Activated CD4-positive, alpha-beta T cell treated with anti-CD3 and anti-CD28 coated beads, Interleukin-2, amount 10 ng/mL, durations not matched to agents 7 days and 5 days (primary cell): ENCODE measurements at regions not wholly inside any gene's neighbourhood (a gene's known extent, or its start where the extent isn't known, plus 50 kb on each side); places are given as distances from the start of the nearest gene placed in this dataset.
"Not testable (repeated sequence)": the region's sequence is repeated elsewhere in the genome, so short reads cannot be mapped to it uniquely, and the experiment has no call there.

Experiments
- CTCF ChIA-PET: fragments of 350-600 bp; sonication (Branson Sonifier 250); formaldehyde crosslinking; loops from one replicate; lab custom pipeline; 2021; ENCODE audit warnings: antibody characterized with exemption; lab: Charles Lee
- POLR2A ChIA-PET: fragments of 350-600 bp; sonication (Branson Sonifier 250); formaldehyde crosslinking; loops from one replicate; lab custom pipeline; 2021; ENCODE audit warnings: antibody characterized with exemption; lab: Charles Lee
- DNase-seq: peaks from one replicate; pipeline ENCODE4 v3.0.0-alpha.2; 2020
- H3K27ac Mint-ChIP-seq: one replicate; pipeline ENCODE4 v1.8.0; 2021; ENCODE audit warnings: mild to moderate bottlenecking, moderate library complexity, mixed read lengths
- H3K27me3 Mint-ChIP-seq: one replicate; pipeline ENCODE4 v1.8.0; 2021; ENCODE audit warnings: mixed read lengths
- H3K36me3 Mint-ChIP-seq: one replicate; pipeline ENCODE4 v1.8.0; 2021; ENCODE audit warnings: low read depth, mixed read lengths
- H3K4me1 Mint-ChIP-seq: one replicate; pipeline ENCODE4 v1.8.0; 2021; ENCODE audit warnings: mixed read lengths
- H3K4me3 Mint-ChIP-seq: one replicate; pipeline ENCODE4 v1.8.0; 2021; ENCODE audit warnings: mild to moderate bottlenecking, moderate library complexity, mixed read lengths
- H3K9me3 Mint-ChIP-seq: one replicate; pipeline ENCODE4 v1.8.0; 2021; ENCODE audit warnings: mixed read lengths

DNA sequence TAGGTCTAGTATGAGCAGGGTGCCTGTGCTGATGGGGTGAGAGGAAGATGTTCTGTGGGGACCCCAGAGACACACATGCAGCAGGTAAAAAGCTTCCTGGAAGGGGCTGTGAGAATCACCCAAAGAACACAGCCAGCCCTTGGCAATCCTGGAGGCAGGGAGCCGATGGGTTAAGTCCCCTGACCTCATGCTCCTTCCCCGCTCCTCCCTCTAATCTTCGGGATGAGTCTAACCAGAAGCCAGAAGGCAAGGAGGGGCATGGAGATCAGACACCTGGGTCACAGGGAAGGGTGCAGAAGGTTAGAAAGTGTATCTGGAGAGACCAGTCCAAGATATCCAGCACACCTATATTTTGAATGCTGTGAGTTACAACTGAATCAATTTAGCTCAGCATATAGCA is 274.1 kb upstream of the PAPPA start:
- Mint-ChIP-seq H3K9me3 (no peaks in the 10 kb centered on the region), H3K4me3 (no peak overlapping the region), H3K27me3 (no peaks in the 10 kb centered on the region), H3K4me1 (no peaks in the 10 kb centered on the region), H3K36me3 (no peaks in the 10 kb centered on the region), H3K27ac (no peak overlapping the region)
- CTCF ChIA-PET, result no interaction called here
- POLR2A ChIA-PET, result no interaction called here
- no peak for DNase-seq

GRCh38 chr9:115880221-115880885 is 273.2 kb upstream of the PAPPA start:
- ChIA-PET POLR2A (interaction anchor here (0.6 kb wide), 1 partner anchor 1745 kb away, joined by 3 read pairs; no protein-coding TSS in a partner anchor), CTCF (no interaction called here)
- Mint-ChIP-seq H3K9me3 (no peaks in the 10 kb centered on the region), H3K4me1 (no peaks in the 10 kb centered on the region), H3K4me3 (no peak overlapping the region), H3K27ac (no peak overlapping the region), H3K27me3 (no peaks in the 10 kb centered on the region), H3K36me3 (no peaks in the 10 kb centered on the region)
- no peak for DNase-seq

- Mint-ChIP-seq H3K27me3 (no peaks in the 10 kb centered on the region), H3K36me3 (no peaks in the 10 kb centered on the region), H3K4me3 (no peak overlapping the region), H3K9me3 (no peaks in the 10 kb centered on the region), H3K27ac (no peak overlapping the region), H3K4me1 (no peaks in the 10 kb centered on the region)
- CTCF ChIA-PET, result no interaction called here
- POLR2A ChIA-PET, result no interaction called here
- DNase-seq, result no peak
Observed at GRCh38 chr9:115882911-115883310, 270.7 kb upstream of the PAPPA start.

- Mint-ChIP-seq H3K36me3 (no peaks in the 10 kb centered on the region), H3K4me1 (no peaks in the 10 kb centered on the region), H3K27me3 (no peaks in the 10 kb centered on the region), H3K4me3 (no peak overlapping the region), H3K27ac (no peak overlapping the region), H3K9me3 (no peaks in the 10 kb centered on the region)
- ChIA-PET CTCF (no interaction called here), POLR2A (no interaction called here)
- DNase-seq, result no peak
Observed at GRCh38 chr9:115883467-115884329, 269.9 kb upstream of the PAPPA start.

DNA sequence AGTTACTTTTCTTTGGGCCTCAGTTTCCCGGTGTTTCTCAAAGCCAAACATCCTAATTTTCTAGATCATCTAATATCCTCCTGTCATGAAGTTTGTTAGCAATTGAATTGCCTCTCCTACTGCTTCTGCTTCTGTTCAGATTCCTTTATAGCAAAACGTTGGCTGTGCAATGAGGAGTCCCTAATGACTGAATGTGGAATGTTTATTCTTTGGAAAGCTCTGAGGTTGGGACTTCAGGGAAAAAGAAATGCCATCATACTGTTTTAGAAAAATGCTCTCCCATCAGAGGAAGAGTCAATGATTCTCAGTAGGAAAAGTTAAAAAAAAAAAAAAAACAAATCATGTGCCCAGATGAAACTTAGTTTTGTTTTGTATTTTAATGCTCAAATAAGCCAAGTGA is 268.7 kb upstream of the PAPPA start:
- no peak overlapping the region for H3K4me3 Mint-ChIP-seq
- H3K36me3 Mint-ChIP-seq, result no peaks in the 10 kb centered on the region
- POLR2A ChIA-PET, result no interaction called here
- DNase-seq, result no peak
- no peak overlapping the region for H3K27ac Mint-ChIP-seq
- no peaks in the 10 kb centered on the region for H3K9me3 Mint-ChIP-seq
- CTCF ChIA-PET, result no interaction called here
- H3K4me1 Mint-ChIP-seq, result no peaks in the 10 kb centered on the region
- no peaks in the 10 kb centered on the region for H3K27me3 Mint-ChIP-seq

DNA sequence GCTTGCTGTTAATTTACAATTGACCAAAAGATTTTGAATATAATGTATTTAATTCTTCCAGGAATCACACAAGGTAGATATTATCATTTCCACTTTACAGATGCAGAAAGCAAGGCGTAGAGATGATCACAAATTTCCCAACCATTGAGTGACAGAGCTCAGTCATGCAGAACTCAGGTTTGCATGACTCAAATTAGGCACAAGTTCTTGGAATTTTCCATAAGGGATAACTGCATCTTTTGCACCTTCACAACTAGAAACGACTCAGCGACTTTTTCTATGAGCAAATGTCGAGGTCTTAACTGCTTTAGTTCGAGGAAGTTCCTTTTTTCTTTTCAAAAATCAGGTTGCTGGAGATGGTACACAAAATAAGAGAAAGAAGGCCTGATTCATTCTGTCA is 265.5 kb upstream of the PAPPA start:
- Mint-ChIP-seq H3K9me3 (no peaks in the 10 kb centered on the region), H3K27me3 (no peaks in the 10 kb centered on the region), H3K4me1 (no peaks in the 10 kb centered on the region), H3K36me3 (no peaks in the 10 kb centered on the region), H3K4me3 (no peak overlapping the region), H3K27ac (no peak overlapping the region)
- ChIA-PET POLR2A (no interaction called here), CTCF (no interaction called here)
- no peak for DNase-seq

- CTCF ChIA-PET, result no interaction called here
- H3K27ac Mint-ChIP-seq, result no peak overlapping the region
- no peaks in the 10 kb centered on the region for H3K27me3 Mint-ChIP-seq
- no peak for DNase-seq
- POLR2A ChIA-PET, result no interaction called here
- no peaks in the 10 kb centered on the region for H3K36me3 Mint-ChIP-seq
- H3K4me3 Mint-ChIP-seq, result no peak overlapping the region
- H3K9me3 Mint-ChIP-seq, result no peaks in the 10 kb centered on the region
- no peaks in the 10 kb centered on the region for H3K4me1 Mint-ChIP-seq
Observed at GRCh38 chr9:115891929-115892328, 261.7 kb upstream of the PAPPA start.

- H3K27ac Mint-ChIP-seq, DNase-seq, CTCF ChIA-PET, H3K4me1 Mint-ChIP-seq, H3K27me3 Mint-ChIP-seq, POLR2A ChIA-PET, H3K4me3 Mint-ChIP-seq, H3K9me3 Mint-ChIP-seq, H3K36me3 Mint-ChIP-seq: not testable (repeated sequence)
Observed at GRCh38 chr9:115898478-115898877, 255.1 kb upstream of the PAPPA start.

GRCh38 chr9:115900698-115901097 is 252.9 kb upstream of the PAPPA start:
- Mint-ChIP-seq H3K36me3 (no peaks in the 10 kb centered on the region), H3K9me3 (no peaks in the 10 kb centered on the region), H3K4me1 (no peaks in the 10 kb centered on the region), H3K4me3 (no peak overlapping the region), H3K27ac (no peak overlapping the region), H3K27me3 (no peaks in the 10 kb centered on the region)
- POLR2A ChIA-PET, result no interaction called here
- CTCF ChIA-PET, result no interaction called here
- DNase-seq, result no peak

- CTCF ChIA-PET, result no interaction called here
- Mint-ChIP-seq H3K9me3 (no peaks in the 10 kb centered on the region), H3K4me1 (no peaks in the 10 kb centered on the region), H3K27me3 (no peaks in the 10 kb centered on the region), H3K27ac (no peak overlapping the region), H3K36me3 (no peaks in the 10 kb centered on the region), H3K4me3 (no peak overlapping the region)
- POLR2A ChIA-PET, result no interaction called here
- no peak for DNase-seq
Observed at GRCh38 chr9:115910959-115911358, 242.6 kb upstream of the PAPPA start.

GRCh38 chr9:115912086-115912485 is 241.5 kb upstream of the PAPPA start:
- ChIA-PET CTCF (no interaction called here), POLR2A (interaction anchor here (0.6 kb wide), 1 partner anchor 34 kb away, joined by 3 read pairs; no protein-coding TSS in a partner anchor)
- Mint-ChIP-seq H3K27ac (no peak overlapping the region), H3K9me3 (no peaks in the 10 kb centered on the region), H3K4me3 (no peak overlapping the region), H3K36me3 (no peaks in the 10 kb centered on the region), H3K27me3 (no peaks in the 10 kb centered on the region), H3K4me1 (no peaks in the 10 kb centered on the region)
- no peak for DNase-seq

DNA sequence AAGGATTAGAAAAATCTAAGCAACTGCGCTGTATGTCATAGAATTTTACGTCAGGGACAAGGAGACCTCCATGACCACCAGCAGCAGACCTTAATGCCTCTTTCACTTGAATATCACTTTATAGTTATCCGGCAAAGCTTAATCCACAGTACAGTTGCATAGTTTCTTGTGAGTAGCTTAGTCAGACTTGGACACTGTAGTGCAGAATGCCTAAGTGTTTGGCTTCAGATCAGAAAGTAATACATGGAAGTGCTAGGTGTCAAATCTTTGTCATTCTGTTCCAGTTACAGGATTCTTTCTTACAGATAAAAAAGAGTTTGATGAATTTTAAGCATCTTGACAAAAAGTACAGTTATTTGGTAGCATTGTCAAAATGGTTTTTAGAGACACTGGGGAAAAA is 239.9 kb upstream of the PAPPA start:
- POLR2A ChIA-PET, result no interaction called here
- H3K4me3 Mint-ChIP-seq, result no peak overlapping the region
- no peak overlapping the region for H3K27ac Mint-ChIP-seq
- no peaks in the 10 kb centered on the region for H3K9me3 Mint-ChIP-seq
- H3K27me3 Mint-ChIP-seq, result no peaks in the 10 kb centered on the region
- no peak for DNase-seq
- no peaks in the 10 kb centered on the region for H3K4me1 Mint-ChIP-seq
- CTCF ChIA-PET, result no interaction called here
- no peaks in the 10 kb centered on the region for H3K36me3 Mint-ChIP-seq

GRCh38 chr9:115914291-115914690 is 239.3 kb upstream of the PAPPA start:
- H3K27me3 Mint-ChIP-seq, result no peaks in the 10 kb centered on the region
- no peaks in the 10 kb centered on the region for H3K36me3 Mint-ChIP-seq
- H3K9me3 Mint-ChIP-seq, result no peaks in the 10 kb centered on the region
- no peaks in the 10 kb centered on the region for H3K4me1 Mint-ChIP-seq
- H3K4me3 Mint-ChIP-seq, result no peak overlapping the region
- ChIA-PET CTCF (no interaction called here), POLR2A (no interaction called here)
- H3K27ac Mint-ChIP-seq, result no peak overlapping the region
- no peak for DNase-seq
